ENCODE measurements at regions not wholly inside any gene's neighbourhood (a gene's known extent, or its start where the extent isn't known, plus 50 kb on each side); places are given as distances from the start of the nearest gene placed in this dataset.

DNA sequence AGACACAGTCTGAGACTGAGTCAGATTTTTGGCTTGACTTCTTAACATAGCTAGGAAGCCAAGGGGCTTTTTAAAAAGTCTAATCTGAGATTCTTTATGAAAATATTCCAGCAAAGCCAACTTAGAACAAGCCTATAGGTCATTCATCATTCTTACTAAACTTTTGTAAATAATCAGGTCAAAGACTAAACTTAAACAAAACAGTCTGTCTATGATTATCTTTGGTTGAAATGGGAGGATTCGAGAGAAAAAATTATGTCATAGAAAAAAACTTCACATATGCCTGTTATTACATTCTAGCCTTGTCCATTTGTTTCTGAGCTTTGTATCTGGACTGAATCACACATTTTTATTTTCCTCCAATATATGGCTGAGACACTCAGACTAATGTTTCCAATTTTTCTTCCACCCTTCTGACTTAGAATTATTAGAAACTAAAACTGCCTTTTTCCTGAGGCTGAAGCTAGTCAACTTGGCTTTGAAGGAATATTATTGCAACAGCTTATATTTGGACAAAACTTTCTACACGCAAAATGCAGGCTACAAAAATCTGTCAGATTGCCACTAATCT, 83.3 kb downstream of the ETS2 start:
- TF ChIP-seq POLR2AphosphoS5 (IDR thresholded peaks at IDR 0.05): no peak
- no peak for TF ChIP-seq CTCF (IDR thresholded peaks at IDR 0.05)
- TF ChIP-seq EP300 (IDR thresholded peaks at IDR 0.05): no peak

Data from upper lobe of left lung (tissue), 4 donors.